ENCODE measurements at regions not wholly inside any gene's neighbourhood (a gene's known extent, or its start where the extent isn't known, plus 50 kb on each side); places are given as distances from the start of the nearest gene placed in this dataset.
"Not testable (repeated sequence)": the region's sequence is repeated elsewhere in the genome, so short reads cannot be mapped to it uniquely, and the experiment has no call there.

- Histone ChIP-seq H3K4me3 (ENCODE audit: low read depth, low read length) (no peak overlapping the region), H3K27ac (ENCODE audit: low read depth, low read length) (no peak overlapping the region), H3K9me3 (ENCODE audit: control insufficient read depth, insufficient read depth, low read depth, low read length) (no peaks in the 10 kb centered on the region), H3K9ac (ENCODE audit: low read length) (no peak overlapping the region), H3K4me1 (ENCODE audit: control insufficient read depth, insufficient read depth, low read length) (no peaks in the 10 kb centered on the region), H3K36me3 (ENCODE audit: control insufficient read depth, insufficient read depth, low read length) (no peaks in the 10 kb centered on the region), H3K27me3 (ENCODE audit: control insufficient read depth, insufficient read depth, low read length) (no peaks in the 10 kb centered on the region)
Observed at GRCh38 chr15:34650177-34650576, 66.7 kb upstream of the GOLGA8B start.

GRCh38 chr15:34648294-34648631 lies 64.8 kb upstream of the GOLGA8B start:
- no peak overlapping the region for H3K27ac ChIP-seq (ENCODE audit: low read depth, low read length)
- no peak overlapping the region for H3K9ac ChIP-seq (ENCODE audit: low read length)
- H3K27me3 ChIP-seq (ENCODE audit: control insufficient read depth, insufficient read depth, low read length): no peaks in the 10 kb centered on the region
- H3K9me3 ChIP-seq (ENCODE audit: control insufficient read depth, insufficient read depth, low read depth, low read length): no peaks in the 10 kb centered on the region
- H3K4me3 ChIP-seq (ENCODE audit: low read depth, low read length): no peak overlapping the region
- H3K4me1 ChIP-seq (ENCODE audit: control insufficient read depth, insufficient read depth, low read length): no peaks in the 10 kb centered on the region
- no peaks in the 10 kb centered on the region for H3K36me3 ChIP-seq (ENCODE audit: control insufficient read depth, insufficient read depth, low read length)

- Histone ChIP-seq H3K4me1 (ENCODE audit: control insufficient read depth, insufficient read depth, low read length) (no peaks in the 10 kb centered on the region), H3K27me3 (ENCODE audit: control insufficient read depth, insufficient read depth, low read length) (no peaks in the 10 kb centered on the region), H3K4me3 (ENCODE audit: low read depth, low read length) (no peak overlapping the region), H3K9me3 (ENCODE audit: control insufficient read depth, insufficient read depth, low read depth, low read length) (no peaks in the 10 kb centered on the region), H3K36me3 (ENCODE audit: control insufficient read depth, insufficient read depth, low read length) (no peaks in the 10 kb centered on the region), H3K9ac (ENCODE audit: low read length) (no peak overlapping the region), H3K27ac (ENCODE audit: low read depth, low read length) (no peak overlapping the region)
Observed at GRCh38 chr15:34647569-34648293, 64.3 kb upstream of the GOLGA8B start.

- H3K27me3 ChIP-seq (ENCODE audit: control insufficient read depth, insufficient read depth, low read length): no peaks in the 10 kb centered on the region
- H3K36me3 ChIP-seq (ENCODE audit: control insufficient read depth, insufficient read depth, low read length): no peaks in the 10 kb centered on the region
- no peaks in the 10 kb centered on the region for H3K4me1 ChIP-seq (ENCODE audit: control insufficient read depth, insufficient read depth, low read length)
- no peak overlapping the region for H3K27ac ChIP-seq (ENCODE audit: low read depth, low read length)
- H3K4me3 ChIP-seq (ENCODE audit: low read depth, low read length): no peak overlapping the region
- no peak overlapping the region for H3K9ac ChIP-seq (ENCODE audit: low read length)
- H3K9me3 ChIP-seq (ENCODE audit: control insufficient read depth, insufficient read depth, low read depth, low read length): no peaks in the 10 kb centered on the region
Observed at GRCh38 chr15:34646918-34647317, 63.5 kb upstream of the GOLGA8B start.

GRCh38 chr15:34644851-34645250 lies 61.4 kb upstream of the GOLGA8B start:
- H3K27ac ChIP-seq (ENCODE audit: low read depth, low read length): no peak overlapping the region

GRCh38 chr15:34644061-34644460 lies 60.6 kb upstream of the GOLGA8B start:
- Histone ChIP-seq H3K27me3 (ENCODE audit: control insufficient read depth, insufficient read depth, low read length) (no peaks in the 10 kb centered on the region), H3K4me1 (ENCODE audit: control insufficient read depth, insufficient read depth, low read length) (no peaks in the 10 kb centered on the region), H3K4me3 (ENCODE audit: low read depth, low read length) (no peak overlapping the region), H3K9ac (ENCODE audit: low read length) (no peak overlapping the region), H3K36me3 (ENCODE audit: control insufficient read depth, insufficient read depth, low read length) (no peaks in the 10 kb centered on the region), H3K27ac (ENCODE audit: low read depth, low read length) (no peak overlapping the region), H3K9me3 (ENCODE audit: control insufficient read depth, insufficient read depth, low read depth, low read length) (no peaks in the 10 kb centered on the region)

More at GRCh38 chr15:34644851-34645250, 61.4 kb upstream of the GOLGA8B start:
- Histone ChIP-seq H3K36me3 (ENCODE audit: control insufficient read depth, insufficient read depth, low read length) (no peaks in the 10 kb centered on the region), H3K27me3 (ENCODE audit: control insufficient read depth, insufficient read depth, low read length) (no peaks in the 10 kb centered on the region), H3K4me3 (ENCODE audit: low read depth, low read length) (no peak overlapping the region), H3K9me3 (ENCODE audit: control insufficient read depth, insufficient read depth, low read depth, low read length) (no peaks in the 10 kb centered on the region), H3K9ac (ENCODE audit: low read length) (no peak overlapping the region), H3K4me1 (ENCODE audit: control insufficient read depth, insufficient read depth, low read length) (no peaks in the 10 kb centered on the region)

- H3K27me3 ChIP-seq (ENCODE audit: control insufficient read depth, insufficient read depth, low read length): no peaks in the 10 kb centered on the region
- H3K9ac ChIP-seq (ENCODE audit: low read length): no peak overlapping the region
- no peak overlapping the region for H3K27ac ChIP-seq (ENCODE audit: low read depth, low read length)
- H3K4me3 ChIP-seq (ENCODE audit: low read depth, low read length): no peak overlapping the region
- no peaks in the 10 kb centered on the region for H3K36me3 ChIP-seq (ENCODE audit: control insufficient read depth, insufficient read depth, low read length)
- no peaks in the 10 kb centered on the region for H3K4me1 ChIP-seq (ENCODE audit: control insufficient read depth, insufficient read depth, low read length)
- no peaks in the 10 kb centered on the region for H3K9me3 ChIP-seq (ENCODE audit: control insufficient read depth, insufficient read depth, low read depth, low read length)
Observed at GRCh38 chr15:34642247-34642646, 58.8 kb upstream of the GOLGA8B start.

GRCh38 chr15:34640661-34641060 lies 57.2 kb upstream of the GOLGA8B start:
- no peak overlapping the region for H3K9ac ChIP-seq (ENCODE audit: low read length)
- no peak overlapping the region for H3K4me3 ChIP-seq (ENCODE audit: low read depth, low read length)
- no peaks in the 10 kb centered on the region for H3K4me1 ChIP-seq (ENCODE audit: control insufficient read depth, insufficient read depth, low read length)
- H3K36me3 ChIP-seq (ENCODE audit: control insufficient read depth, insufficient read depth, low read length): no peaks in the 10 kb centered on the region
- H3K27ac ChIP-seq (ENCODE audit: low read depth, low read length): no peak overlapping the region
- H3K9me3 ChIP-seq (ENCODE audit: control insufficient read depth, insufficient read depth, low read depth, low read length): no peaks in the 10 kb centered on the region
- no peaks in the 10 kb centered on the region for H3K27me3 ChIP-seq (ENCODE audit: control insufficient read depth, insufficient read depth, low read length)

GRCh38 chr15:34637305-34637704 lies 53.9 kb upstream of the GOLGA8B start:
- no peak overlapping the region for H3K4me3 ChIP-seq (ENCODE audit: low read depth, low read length)
- no peaks in the 10 kb centered on the region for H3K36me3 ChIP-seq (ENCODE audit: control insufficient read depth, insufficient read depth, low read length)
- H3K4me1 ChIP-seq (ENCODE audit: control insufficient read depth, insufficient read depth, low read length): no peaks in the 10 kb centered on the region
- H3K27ac ChIP-seq (ENCODE audit: low read depth, low read length): no peak overlapping the region
- no peak overlapping the region for H3K9ac ChIP-seq (ENCODE audit: low read length)
- H3K27me3 ChIP-seq (ENCODE audit: control insufficient read depth, insufficient read depth, low read length): no peaks in the 10 kb centered on the region
- H3K9me3 ChIP-seq (ENCODE audit: control insufficient read depth, insufficient read depth, low read depth, low read length): no peaks in the 10 kb centered on the region

GRCh38 chr15:34633602-34634001 lies 50.2 kb upstream of the GOLGA8B start:
- not testable (repeated sequence) for H3K4me1 ChIP-seq (ENCODE audit: control insufficient read depth, insufficient read depth, low read length); H3K36me3 ChIP-seq (ENCODE audit: control insufficient read depth, insufficient read depth, low read length); H3K9ac ChIP-seq (ENCODE audit: low read length); H3K27me3 ChIP-seq (ENCODE audit: control insufficient read depth, insufficient read depth, low read length); H3K27ac ChIP-seq (ENCODE audit: low read depth, low read length); H3K9me3 ChIP-seq (ENCODE audit: control insufficient read depth, insufficient read depth, low read depth, low read length); H3K4me3 ChIP-seq (ENCODE audit: low read depth, low read length)
